ENCODE measurements at regions not wholly inside any gene's neighbourhood (a gene's known extent, or its start where the extent isn't known, plus 50 kb on each side); places are given as distances from the start of the nearest gene placed in this dataset.

DNA sequence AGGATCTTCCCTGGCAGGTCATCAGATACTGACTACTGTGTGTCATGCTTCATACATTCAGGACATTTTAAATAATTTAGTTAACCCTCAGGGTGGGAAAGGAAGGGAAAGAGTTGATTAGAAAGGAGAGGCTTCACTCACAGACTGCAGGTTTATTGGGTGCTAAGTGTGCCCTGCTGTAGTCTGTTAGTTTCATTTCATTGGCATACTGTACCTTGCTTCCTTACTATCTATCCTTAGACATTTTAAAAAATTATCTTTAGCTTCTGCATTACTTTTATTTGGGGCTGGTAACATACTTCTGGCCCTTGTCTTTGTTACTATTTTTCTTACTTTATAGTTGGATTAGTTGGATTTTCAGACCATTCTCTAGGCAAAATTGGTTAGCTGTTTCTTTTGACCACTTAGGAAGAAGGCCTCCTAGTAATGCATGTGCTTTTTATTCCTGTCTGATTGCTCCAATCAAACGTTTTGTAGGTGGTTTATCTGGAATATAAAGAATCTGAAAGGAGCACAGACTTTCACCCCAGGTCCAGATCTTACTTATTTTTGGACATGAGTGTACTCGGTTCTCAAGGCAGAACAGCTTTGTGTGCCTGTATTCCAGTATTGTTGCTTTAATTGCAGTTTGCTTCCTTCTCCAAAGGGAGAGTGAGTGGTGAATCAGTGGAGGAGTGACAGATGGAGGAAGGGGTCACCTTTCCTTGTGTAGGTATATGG, 82.7 kb upstream of the PRDM1 start:
- Mint-ChIP-seq H3K36me3 (no peaks in the 10 kb centered on the region), H3K27me3 (ENCODE audit: low read depth) (peaks cover 58% of the 10 kb centered on the region), H3K4me1 (no peaks in the 10 kb centered on the region), H3K4me3 (no peak overlapping the region), H3K27ac (no peak overlapping the region), H3K9me3 (no peaks in the 10 kb centered on the region)
- TF ChIP-seq, protein P1, sequence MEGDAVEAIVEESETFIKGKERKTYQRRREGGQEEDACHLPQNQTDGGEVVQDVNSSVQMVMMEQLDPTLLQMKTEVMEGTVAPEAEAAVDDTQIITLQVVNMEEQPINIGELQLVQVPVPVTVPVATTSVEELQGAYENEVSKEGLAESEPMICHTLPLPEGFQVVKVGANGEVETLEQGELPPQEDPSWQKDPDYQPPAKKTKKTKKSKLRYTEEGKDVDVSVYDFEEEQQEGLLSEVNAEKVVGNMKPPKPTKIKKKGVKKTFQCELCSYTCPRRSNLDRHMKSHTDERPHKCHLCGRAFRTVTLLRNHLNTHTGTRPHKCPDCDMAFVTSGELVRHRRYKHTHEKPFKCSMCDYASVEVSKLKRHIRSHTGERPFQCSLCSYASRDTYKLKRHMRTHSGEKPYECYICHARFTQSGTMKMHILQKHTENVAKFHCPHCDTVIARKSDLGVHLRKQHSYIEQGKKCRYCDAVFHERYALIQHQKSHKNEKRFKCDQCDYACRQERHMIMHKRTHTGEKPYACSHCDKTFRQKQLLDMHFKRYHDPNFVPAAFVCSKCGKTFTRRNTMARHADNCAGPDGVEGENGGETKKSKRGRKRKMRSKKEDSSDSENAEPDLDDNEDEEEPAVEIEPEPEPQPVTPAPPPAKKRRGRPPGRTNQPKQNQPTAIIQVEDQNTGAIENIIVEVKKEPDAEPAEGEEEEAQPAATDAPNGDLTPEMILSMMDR (IDR thresholded peaks at IDR 0.05; ENCODE audit: unreplicated experiment), result no peak
- DNase-seq (ENCODE audit: low spot score in 2 of 2, unreplicated experiment in 2 of 2), result no peak

DNA sequence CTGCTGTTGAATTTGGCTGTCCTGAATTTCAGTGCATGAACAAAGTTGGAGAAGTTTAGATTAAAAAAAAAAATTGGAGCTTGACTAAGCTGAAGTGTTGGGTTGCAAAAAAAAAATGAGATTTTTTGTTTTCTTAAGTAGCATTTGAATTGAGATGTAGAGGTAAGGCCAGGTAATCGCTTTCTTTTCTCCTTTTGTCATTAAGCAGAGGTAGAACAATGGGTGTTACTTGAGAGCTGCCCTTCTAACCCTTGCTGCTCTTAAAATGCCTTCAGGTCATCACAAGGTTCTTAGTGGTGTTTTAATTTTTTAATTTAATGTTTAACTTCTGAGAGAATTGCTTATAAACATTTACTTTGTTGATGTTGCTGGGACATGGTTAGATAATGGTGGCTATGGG, 84.1 kb upstream of the PRDM1 start:
- no peak for DNase-seq (ENCODE audit: low spot score in 2 of 2, unreplicated experiment in 2 of 2)
- TF ChIP-seq, protein P1 (IDR thresholded peaks at IDR 0.05; ENCODE audit: unreplicated experiment), result no peak
- H3K4me1 Mint-ChIP-seq, result no peaks in the 10 kb centered on the region
- H3K27ac Mint-ChIP-seq, result no peak overlapping the region
- no peaks in the 10 kb centered on the region for H3K9me3 Mint-ChIP-seq
- H3K27me3 Mint-ChIP-seq (ENCODE audit: low read depth), result peaks cover 66% of the 10 kb centered on the region
- no peak overlapping the region for H3K4me3 Mint-ChIP-seq
- H3K36me3 Mint-ChIP-seq, result no peaks in the 10 kb centered on the region

DNA sequence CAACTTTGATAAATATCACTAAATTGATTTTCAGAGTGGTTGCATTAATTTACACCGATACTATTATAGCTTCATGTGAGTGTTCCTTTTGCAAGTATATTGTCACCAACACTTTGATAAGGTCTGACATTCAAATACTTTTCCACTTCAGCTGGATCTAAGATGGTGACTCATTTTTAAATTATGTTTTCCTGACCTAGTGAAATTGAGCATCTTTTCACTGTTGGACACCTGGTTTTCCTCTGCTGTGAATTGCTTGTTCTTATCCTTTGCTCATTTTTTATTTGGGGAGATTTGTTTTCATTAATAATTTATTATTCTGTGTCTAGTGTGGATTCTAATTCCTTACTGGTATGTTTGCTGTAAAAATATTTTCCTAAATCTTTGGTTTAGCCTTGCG, 85.2 kb upstream of the PRDM1 start:
- H3K4me1 Mint-ChIP-seq, result no peaks in the 10 kb centered on the region
- H3K36me3 Mint-ChIP-seq, result no peaks in the 10 kb centered on the region
- TF ChIP-seq, protein P1 (IDR thresholded peaks at IDR 0.05; ENCODE audit: unreplicated experiment), result no peak
- H3K27me3 Mint-ChIP-seq (ENCODE audit: low read depth), result peaks cover 69% of the 10 kb centered on the region
- H3K9me3 Mint-ChIP-seq, result no peaks in the 10 kb centered on the region
- no peak overlapping the region for H3K4me3 Mint-ChIP-seq
- no peak overlapping the region for H3K27ac Mint-ChIP-seq
- no peak for DNase-seq (ENCODE audit: low spot score in 2 of 2, unreplicated experiment in 2 of 2)

DNA sequence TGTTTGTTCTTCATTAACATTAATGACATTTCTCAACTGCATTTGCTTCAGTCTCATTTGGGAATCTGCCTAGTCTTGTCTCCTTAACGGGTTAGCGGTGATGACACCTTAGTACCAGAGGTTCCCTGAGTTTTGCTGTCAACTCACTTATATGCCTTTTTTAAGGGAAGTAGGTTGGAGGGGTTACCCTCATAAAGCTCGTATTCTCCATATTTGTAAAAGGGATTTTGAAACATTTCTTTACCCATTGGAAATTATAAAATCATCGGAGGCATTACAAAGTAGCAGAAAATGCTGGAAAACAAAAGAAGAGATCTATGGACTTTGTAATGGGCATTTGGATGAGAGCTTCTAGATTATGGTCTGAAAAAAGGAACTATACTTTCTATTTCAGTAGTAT, 88.7 kb upstream of the PRDM1 start:
- TF ChIP-seq, protein P1 (IDR thresholded peaks at IDR 0.05; ENCODE audit: unreplicated experiment), result no peak
- Mint-ChIP-seq H3K36me3 (no peaks in the 10 kb centered on the region), H3K9me3 (no peaks in the 10 kb centered on the region), H3K27me3 (ENCODE audit: low read depth) (peaks cover 85% of the 10 kb centered on the region), H3K4me1 (peaks cover 22% of the 10 kb centered on the region), H3K4me3 (no peak overlapping the region), H3K27ac (no peak overlapping the region)
- DNase-seq (ENCODE audit: low spot score in 2 of 2, unreplicated experiment in 2 of 2), result no peak

DNA sequence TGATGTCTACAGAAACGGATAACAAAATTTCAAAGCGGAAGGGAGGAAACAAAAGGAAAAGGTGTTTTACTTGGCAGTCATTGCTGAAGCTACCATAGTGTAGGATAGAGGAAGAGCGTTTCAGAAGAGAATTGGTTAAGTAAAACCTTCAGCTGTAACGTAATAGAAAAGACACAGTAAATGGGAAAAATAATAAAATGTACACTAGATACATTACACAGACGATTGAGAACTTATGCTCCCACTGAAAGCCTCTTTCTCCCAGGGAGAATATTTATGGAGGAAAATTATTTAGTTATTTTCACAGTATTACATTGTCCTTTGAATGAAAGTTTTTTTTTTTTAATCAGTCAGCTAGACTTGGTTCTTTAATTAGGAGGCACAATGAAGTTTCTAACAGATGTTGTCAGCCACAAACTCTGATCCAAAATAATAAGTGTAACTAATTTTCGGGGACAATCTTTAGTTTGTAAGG, 90.7 kb upstream of the PRDM1 start:
- Mint-ChIP-seq H3K4me1 (peaks cover 28% of the 10 kb centered on the region), H3K27ac (no peak overlapping the region)

More for the DNA sequence above, 90.7 kb upstream of the PRDM1 start:
- TF ChIP-seq, protein P1 (IDR thresholded peaks at IDR 0.05; ENCODE audit: unreplicated experiment), result no peak
- Mint-ChIP-seq H3K4me3 (peak overlapping the region; percentile 64), H3K36me3 (no peaks in the 10 kb centered on the region), H3K27me3 (ENCODE audit: low read depth) (peaks cover 89% of the 10 kb centered on the region), H3K9me3 (no peaks in the 10 kb centered on the region)
- DNase-seq (ENCODE audit: low spot score in 2 of 2, unreplicated experiment in 2 of 2), result no peak
